Activated CD4-positive, alpha-beta T cell treated with anti-CD3 and anti-CD28 coated beads for 36 hours (primary cell): ENCODE measurements at regions not wholly inside any gene's neighbourhood (a gene's known extent, or its start where the extent isn't known, plus 50 kb on each side); places are given as distances from the start of the nearest gene placed in this dataset.

Source experiments
- ATAC-seq: fragments of 200-7000 bp; cut with Tn5 transposase; one replicate; pipeline ENCODE4 v1.10.0; 2021; ENCODE audit warnings: mild to moderate bottlenecking, moderate library complexity
- CTCF ChIA-PET: fragments of 350-600 bp; sonication (Branson Sonifier 250); formaldehyde crosslinking; loops from one replicate; lab custom pipeline; 2021; ENCODE audit warnings: antibody characterized with exemption; lab: Charles Lee
- POLR2A ChIA-PET: fragments of 350-600 bp; sonication (Branson Sonifier 250); formaldehyde crosslinking; loops from one replicate; lab custom pipeline; 2021; ENCODE audit warnings: antibody characterized with exemption, inconsistent platforms; lab: Charles Lee
- DNase-seq: peaks from one replicate; pipeline ENCODE4 v3.0.0-alpha.2; 2020
- H3K27ac Mint-ChIP-seq: one replicate; pipeline ENCODE4 v1.8.0; 2021; ENCODE audit warnings: mixed read lengths
- H3K27me3 Mint-ChIP-seq: one replicate; pipeline ENCODE4 v1.8.0; 2021; ENCODE audit warnings: mixed read lengths
- H3K36me3 Mint-ChIP-seq: one replicate; pipeline ENCODE4 v1.8.0; 2021; ENCODE audit warnings: low read depth, mixed read lengths
- H3K4me1 Mint-ChIP-seq: one replicate; pipeline ENCODE4 v1.8.0; 2021; ENCODE audit warnings: mixed read lengths
- H3K4me3 Mint-ChIP-seq: one replicate; pipeline ENCODE4 v1.8.0; 2021; ENCODE audit warnings: mild to moderate bottlenecking, moderate library complexity, mixed read lengths
- H3K9me3 Mint-ChIP-seq: one replicate; pipeline ENCODE4 v1.8.0; 2021; ENCODE audit warnings: low read depth, mixed read lengths
- intact Hi-C, 2 experiments: fragments of 100-400 bp; cut with DNase I in 1 of 2; cut with micrococcal nuclease in 1 of 2; formaldehyde crosslinking; loops; one replicate each; pipeline versions ENCODE4 v1.14.2 to v1.15.1; 2022 to 2024; cut with DNase I, micrococcal nuclease

GRCh38 chr10:31618541-31619291 is 299.7 kb downstream of the ZEB1 start:
- POLR2A ChIA-PET, result no interaction called here
- ATAC-seq, result no peak

DNA sequence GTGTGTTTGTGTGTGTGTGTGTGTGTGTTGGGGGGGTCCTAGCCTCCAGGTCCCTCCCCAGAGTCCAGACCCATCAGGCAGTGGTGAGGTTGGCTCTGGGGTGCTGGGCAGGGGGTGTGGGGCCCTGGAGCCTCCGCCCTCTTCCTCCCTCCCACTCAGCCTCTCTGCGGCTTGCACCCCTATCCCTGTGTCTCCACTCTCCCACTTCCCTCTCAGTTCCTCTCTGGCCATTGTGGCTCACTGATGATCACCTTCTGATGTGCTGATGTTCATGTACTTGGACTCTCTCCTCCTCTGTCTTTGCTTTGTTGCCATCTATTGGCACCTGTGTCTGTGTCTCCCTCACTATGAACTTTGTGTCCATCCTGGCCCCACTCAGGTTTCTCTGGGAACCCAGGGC is 298.7 kb downstream of the ZEB1 start:
- H3K27ac Mint-ChIP-seq, result no peak overlapping the region
- no peak overlapping the region for H3K4me3 Mint-ChIP-seq
- ChIA-PET CTCF (no interaction called here), POLR2A (no interaction called here)
- peaks cover 3% of the 10 kb centered on the region for H3K27me3 Mint-ChIP-seq
- no peak for ATAC-seq
- H3K36me3 Mint-ChIP-seq, result no peaks in the 10 kb centered on the region
- H3K4me1 Mint-ChIP-seq, result no peaks in the 10 kb centered on the region
- intact Hi-C loops, result no loop called here
- no peak for DNase-seq
- H3K9me3 Mint-ChIP-seq, result no peaks in the 10 kb centered on the region

More at GRCh38 chr10:31618541-31619291, 299.7 kb downstream of the ZEB1 start:
- Mint-ChIP-seq H3K4me3 (no peak overlapping the region), H3K27me3 (no peaks in the 10 kb centered on the region), H3K36me3 (no peaks in the 10 kb centered on the region), H3K9me3 (no peaks in the 10 kb centered on the region), H3K4me1 (no peaks in the 10 kb centered on the region), H3K27ac (no peak overlapping the region)
- no peak for DNase-seq
- intact Hi-C loops, result no loop called here
- CTCF ChIA-PET, result interaction anchor here (0.7 kb wide), 1 partner anchor 667 kb away, joined by 3 read pairs; no protein-coding TSS in a partner anchor

DNA sequence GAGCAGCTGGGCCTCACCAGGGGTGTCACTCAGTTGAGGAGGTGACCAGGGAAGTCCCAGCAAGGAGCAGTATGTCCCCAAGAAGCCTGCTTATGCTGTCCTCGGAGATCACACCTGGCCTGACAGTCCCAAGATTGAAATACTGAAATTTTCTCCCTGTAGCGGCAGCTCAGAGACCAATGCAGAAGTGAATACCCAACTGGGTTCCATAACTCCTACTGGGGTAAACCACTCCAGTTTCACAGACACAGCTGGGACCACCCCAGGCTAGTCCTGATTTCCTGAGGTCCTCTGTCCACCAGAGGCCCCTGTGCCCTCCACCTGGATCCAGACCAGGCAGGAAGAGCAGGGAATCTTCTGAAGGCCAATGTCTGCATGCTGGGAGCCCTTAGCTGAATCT is 298.1 kb downstream of the ZEB1 start:
- Mint-ChIP-seq H3K4me3 (no peak overlapping the region), H3K4me1 (no peaks in the 10 kb centered on the region), H3K9me3 (no peaks in the 10 kb centered on the region), H3K27ac (no peak overlapping the region), H3K27me3 (peaks cover 5% of the 10 kb centered on the region), H3K36me3 (no peaks in the 10 kb centered on the region)
- intact Hi-C loops, result no loop called here
- DNase-seq, result no peak
- ChIA-PET CTCF (interaction anchor here (1.6 kb wide), 1 partner anchor 11 kb away, joined by 3 read pairs; no protein-coding TSS in a partner anchor), POLR2A (no interaction called here)
- no peak for ATAC-seq

GRCh38 chr10:31615129-31615528 is 296.1 kb downstream of the ZEB1 start:
- Mint-ChIP-seq H3K4me3 (no peak overlapping the region), H3K27me3 (peaks cover 14% of the 10 kb centered on the region), H3K4me1 (no peaks in the 10 kb centered on the region), H3K9me3 (no peaks in the 10 kb centered on the region), H3K27ac (no peak overlapping the region), H3K36me3 (no peaks in the 10 kb centered on the region)
- ChIA-PET CTCF (no interaction called here), POLR2A (no interaction called here)
- ATAC-seq (no peak), DNase-seq (no peak)
- intact Hi-C loops, result no loop called here

- intact Hi-C loops, result no loop called here
- Mint-ChIP-seq H3K27me3 (peaks cover 14% of the 10 kb centered on the region), H3K27ac (no peak overlapping the region), H3K4me1 (no peaks in the 10 kb centered on the region), H3K9me3 (no peaks in the 10 kb centered on the region), H3K4me3 (no peak overlapping the region), H3K36me3 (no peaks in the 10 kb centered on the region)
- ChIA-PET POLR2A (no interaction called here), CTCF (no interaction called here)
- ATAC-seq (no peak), DNase-seq (no peak)
Observed at GRCh38 chr10:31614611-31615010, 295.6 kb downstream of the ZEB1 start.

DNA sequence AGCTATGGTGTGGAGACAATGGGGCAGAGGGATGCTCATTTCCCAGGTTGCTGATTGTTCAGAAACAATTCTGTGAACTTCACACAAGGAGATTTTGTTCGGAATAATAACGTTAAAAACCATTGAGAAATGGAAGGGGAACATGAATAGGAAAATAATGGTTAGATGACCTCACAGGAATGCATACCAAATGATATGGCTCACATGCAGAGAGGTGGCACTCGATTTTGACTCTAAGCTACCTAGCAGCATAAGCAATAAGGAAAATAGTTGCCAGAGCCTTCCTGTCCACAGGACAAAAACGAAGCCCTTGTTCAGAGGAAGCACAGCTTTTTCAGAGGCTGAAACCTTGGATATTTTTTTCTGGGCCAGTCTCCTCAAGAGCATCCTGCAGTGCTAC is 293.1 kb downstream of the ZEB1 start:
- no peaks in the 10 kb centered on the region for H3K9me3 Mint-ChIP-seq
- intact Hi-C loops, result no loop called here
- H3K4me1 Mint-ChIP-seq, result no peaks in the 10 kb centered on the region
- ATAC-seq, result no peak
- no peak for DNase-seq
- no peak overlapping the region for H3K27ac Mint-ChIP-seq
- H3K4me3 Mint-ChIP-seq, result no peak overlapping the region
- ChIA-PET POLR2A (no interaction called here), CTCF (no interaction called here)
- no peaks in the 10 kb centered on the region for H3K36me3 Mint-ChIP-seq
- peaks cover 16% of the 10 kb centered on the region for H3K27me3 Mint-ChIP-seq

- ChIA-PET CTCF (no interaction called here), POLR2A (no interaction called here)
- Mint-ChIP-seq H3K4me3 (no peak overlapping the region), H3K9me3 (no peaks in the 10 kb centered on the region), H3K36me3 (no peaks in the 10 kb centered on the region), H3K4me1 (no peaks in the 10 kb centered on the region), H3K27ac (no peak overlapping the region), H3K27me3 (peaks cover 16% of the 10 kb centered on the region)
- DNase-seq, result no peak
- ATAC-seq, result no peak
- intact Hi-C loops, result no loop called here
Observed at GRCh38 chr10:31611161-31611560, 292.1 kb downstream of the ZEB1 start.

- Mint-ChIP-seq H3K27ac (no peak overlapping the region), H3K9me3 (no peaks in the 10 kb centered on the region), H3K4me3 (no peak overlapping the region), H3K27me3 (peaks cover 11% of the 10 kb centered on the region), H3K36me3 (no peaks in the 10 kb centered on the region), H3K4me1 (peaks cover 9% of the 10 kb centered on the region)
- ChIA-PET CTCF (no interaction called here), POLR2A (no interaction called here)
- intact Hi-C loops, result loop anchor here in 1 of 2 experiments (10.0 kb wide), 1 partner anchor 263 kb away; no protein-coding TSS in a partner anchor
- ATAC-seq, result no peak
- DNase-seq, result no peak
Observed at GRCh38 chr10:31607481-31607880, 288.5 kb downstream of the ZEB1 start.

- H3K9me3 Mint-ChIP-seq, result no peaks in the 10 kb centered on the region
- CTCF ChIA-PET, result no interaction called here
- DNase-seq (no peak), ATAC-seq (no peak)
- no peak overlapping the region for H3K27ac Mint-ChIP-seq
- peaks cover 9% of the 10 kb centered on the region for H3K4me1 Mint-ChIP-seq
- no peak overlapping the region for H3K4me3 Mint-ChIP-seq
- H3K36me3 Mint-ChIP-seq, result no peaks in the 10 kb centered on the region
- POLR2A ChIA-PET, result no interaction called here
- peaks cover 10% of the 10 kb centered on the region for H3K27me3 Mint-ChIP-seq
- intact Hi-C loops, result loop anchor here in 1 of 2 experiments (10.0 kb wide), 1 partner anchor 262 kb away; no protein-coding TSS in a partner anchor
Observed at GRCh38 chr10:31606841-31607240, 287.8 kb downstream of the ZEB1 start.

DNA sequence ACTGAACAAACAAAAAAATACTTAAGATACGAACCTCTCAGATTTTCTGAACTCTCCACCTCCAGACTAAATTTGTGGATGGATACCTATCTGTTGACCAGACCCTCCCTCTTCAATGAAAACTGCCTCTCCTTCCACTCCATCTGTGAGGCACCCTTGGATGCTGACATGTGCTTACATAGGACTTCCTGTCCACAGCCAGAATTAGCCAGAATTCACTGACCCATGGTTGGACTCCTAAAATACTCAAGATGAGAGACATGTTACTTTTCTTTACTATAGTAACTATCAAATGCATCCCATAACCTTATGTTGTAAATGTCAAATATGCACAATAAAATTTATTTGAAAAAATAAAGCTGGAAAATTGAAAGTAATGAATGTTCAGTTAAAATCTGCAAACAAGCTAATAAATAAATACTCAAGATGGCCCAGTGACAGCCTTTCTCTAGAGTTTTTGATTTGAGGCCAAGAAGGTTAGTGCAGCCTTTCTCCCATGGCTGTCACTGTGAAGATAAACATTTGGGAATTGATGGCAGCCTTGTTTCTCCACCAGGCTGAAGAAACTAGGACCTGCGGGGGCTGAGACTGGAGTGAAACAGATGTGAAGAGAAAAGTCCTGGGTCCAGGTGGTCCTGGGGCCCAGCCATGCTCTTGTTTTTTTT is 287.0 kb downstream of the ZEB1 start:
- ChIA-PET POLR2A (no interaction called here), CTCF (no interaction called here)
- ATAC-seq, result no peak
- DNase-seq, result no peak
- no peak overlapping the region for H3K4me3 Mint-ChIP-seq
- no peak overlapping the region for H3K27ac Mint-ChIP-seq
- peaks cover 4% of the 10 kb centered on the region for H3K27me3 Mint-ChIP-seq
- intact Hi-C loops, result loop anchor here in 1 of 2 experiments (10.0 kb wide), 1 partner anchor 261 kb away; no protein-coding TSS in a partner anchor
- peaks cover 16% of the 10 kb centered on the region for H3K4me1 Mint-ChIP-seq
- no peaks in the 10 kb centered on the region for H3K9me3 Mint-ChIP-seq
- no peaks in the 10 kb centered on the region for H3K36me3 Mint-ChIP-seq

- peaks cover 22% of the 10 kb centered on the region for H3K4me1 Mint-ChIP-seq
- intact Hi-C loops, result loop anchor here in 1 of 2 experiments (10.0 kb wide), 1 partner anchor 261 kb away; no protein-coding TSS in a partner anchor
- no peak for DNase-seq
- no peaks in the 10 kb centered on the region for H3K36me3 Mint-ChIP-seq
- H3K9me3 Mint-ChIP-seq, result no peaks in the 10 kb centered on the region
- CTCF ChIA-PET, result no interaction called here
- H3K27ac Mint-ChIP-seq, result no peak overlapping the region
- no peak overlapping the region for H3K4me3 Mint-ChIP-seq
- POLR2A ChIA-PET, result no interaction called here
- peaks cover 2% of the 10 kb centered on the region for H3K27me3 Mint-ChIP-seq
- ATAC-seq, result no peak
Observed at GRCh38 chr10:31605426-31605825, 286.4 kb downstream of the ZEB1 start.
